Activated naive CD4-positive, alpha-beta T cell treated with Interleukin-2 at 50 U/mL for 16 hours (primary cell): ENCODE measurements at regions not wholly inside any gene's neighbourhood (a gene's known extent, or its start where the extent isn't known, plus 50 kb on each side); places are given as distances from the start of the nearest gene placed in this dataset.

Experiments
- DNase-seq: peaks from one replicate; pipeline ENCODE4 v3.0.0-alpha.2; 2020

- DNase-seq = no peak
These were observed 72.9 kb upstream of the GGTA1 start for GRCh38 chr9:121572581-121572980.

GRCh38 chr9:121573717-121574485, 74.3 kb upstream of the GGTA1 start:
- DNase-seq = no peak

- no peak for DNase-seq
These were observed 75.3 kb upstream of the GGTA1 start for GRCh38 chr9:121574774-121575519.

- no peak for DNase-seq
These were observed 75.0 kb upstream of the DAB2IP start for GRCh38 chr9:121576281-121577075.

GRCh38 chr9:121577166-121577565, 74.3 kb upstream of the DAB2IP start:
- DNase-seq = no peak

GRCh38 chr9:121577572-121577971, 73.9 kb upstream of the DAB2IP start:
- DNase-seq = no peak

- DNase-seq = no peak
These were observed 69.4 kb upstream of the DAB2IP start for GRCh38 chr9:121581786-121582600.

- DNase-seq = no peak
These were observed 68.8 kb upstream of the DAB2IP start for GRCh38 chr9:121582641-121583040.

- no peak for DNase-seq
These were observed 67.0 kb upstream of the DAB2IP start for GRCh38 chr9:121584421-121584820.

GRCh38 chr9:121587863-121588262, 63.6 kb upstream of the DAB2IP start:
- no peak for DNase-seq

GRCh38 chr9:121589986-121590385, 61.4 kb upstream of the DAB2IP start:
- DNase-seq = no peak

- no peak for DNase-seq
These were observed 59.2 kb upstream of the DAB2IP start for GRCh38 chr9:121592265-121592664.

- DNase-seq = no peak
These were observed 58.4 kb upstream of the DAB2IP start for GRCh38 chr9:121593066-121593465.

- no peak for DNase-seq
These were observed 54.9 kb upstream of the DAB2IP start for GRCh38 chr9:121596515-121596914.

GRCh38 chr9:121597698-121598166, 53.7 kb upstream of the DAB2IP start:
- no peak for DNase-seq

- DNase-seq = no peak
These were observed 53.1 kb upstream of the DAB2IP start for GRCh38 chr9:121598167-121598964.

GRCh38 chr9:121598965-121599871, 52.2 kb upstream of the DAB2IP start:
- no peak for DNase-seq

GRCh38 chr9:121599872-121600585, 51.4 kb upstream of the DAB2IP start:
- DNase-seq = no peak

- no peak for DNase-seq
These were observed 50.2 kb upstream of the DAB2IP start for GRCh38 chr9:121601194-121601593.
